ENCODE measurements at regions not wholly inside any gene's neighbourhood (a gene's known extent, or its start where the extent isn't known, plus 50 kb on each side); places are given as distances from the start of the nearest gene placed in this dataset.

- no peak for TF ChIP-seq CTCF (IDR thresholded peaks at IDR 0.05; ENCODE audit: insufficient read depth, low read depth, low read length)
- ChIA-PET POLR2A (no interaction called here), CTCF (no interaction called here)
- Histone ChIP-seq H3K36me3 (ENCODE audit: control insufficient read depth, insufficient read depth, low read length) (no peaks in the 10 kb centered on the region), H3K27me3 (ENCODE audit: control insufficient read depth, insufficient read depth, low read length) (no peaks in the 10 kb centered on the region), H3K4me3 (ENCODE audit: low read depth, low read length) (no peak overlapping the region)
- DNase-seq (ENCODE audit: low read depth): no peak
These were observed 241.9 kb upstream of the TLE4 start for GRCh38 chr9:79329861-79330260.

- ChIA-PET CTCF (interaction anchor here (1.0 kb wide), 1 partner anchor 14 kb away, joined by 3 read pairs; no protein-coding TSS in a partner anchor), POLR2A (no interaction called here)
- no peaks in the 10 kb centered on the region for H3K27me3 ChIP-seq (ENCODE audit: control insufficient read depth, insufficient read depth, low read length)
- no peak overlapping the region for H3K4me3 ChIP-seq (ENCODE audit: low read depth, low read length)
- no peak for DNase-seq (ENCODE audit: low read depth)
- TF ChIP-seq CTCF (IDR thresholded peaks at IDR 0.05; ENCODE audit: insufficient read depth, low read depth, low read length): no peak
- no peaks in the 10 kb centered on the region for H3K36me3 ChIP-seq (ENCODE audit: control insufficient read depth, insufficient read depth, low read length)
These were observed 237.8 kb upstream of the TLE4 start for GRCh38 chr9:79334001-79334400.

- CTCF ChIA-PET: interaction anchor here (0.6 to 1.0 kb wide), 4 partner anchors 14 to 724 kb away, joined by 3 to 4 read pairs (median 3); no protein-coding TSS in a partner anchor
- no peak overlapping the region for H3K4me3 ChIP-seq (ENCODE audit: low read depth, low read length)
- no peak for TF ChIP-seq CTCF (IDR thresholded peaks at IDR 0.05; ENCODE audit: insufficient read depth, low read depth, low read length)
These were observed 237.1 kb upstream of the TLE4 start for GRCh38 chr9:79334711-79335110.

GRCh38 chr9:79335987-79336386 is 235.8 kb upstream of the TLE4 start:
- DNase-seq (ENCODE audit: low read depth): no peak
- ChIA-PET POLR2A (no interaction called here), CTCF (interaction anchor here (1.0 kb wide), 1 partner anchor 8 kb away, joined by 3 read pairs; no protein-coding TSS in a partner anchor)

More at GRCh38 chr9:79334711-79335110, 237.1 kb upstream of the TLE4 start:
- DNase-seq (ENCODE audit: low read depth): no peak
- POLR2A ChIA-PET: no interaction called here
- H3K27me3 ChIP-seq (ENCODE audit: control insufficient read depth, insufficient read depth, low read length): no peaks in the 10 kb centered on the region
- no peaks in the 10 kb centered on the region for H3K36me3 ChIP-seq (ENCODE audit: control insufficient read depth, insufficient read depth, low read length)

GRCh38 chr9:79341561-79341960 is 230.2 kb upstream of the TLE4 start:
- DNase-seq (ENCODE audit: low read depth): no peak
- ChIA-PET CTCF (no interaction called here), POLR2A (no interaction called here)
- Histone ChIP-seq H3K27me3 (ENCODE audit: control insufficient read depth, insufficient read depth, low read length) (no peaks in the 10 kb centered on the region), H3K4me3 (ENCODE audit: low read depth, low read length) (no peak overlapping the region), H3K36me3 (ENCODE audit: control insufficient read depth, insufficient read depth, low read length) (no peaks in the 10 kb centered on the region)
- TF ChIP-seq CTCF (IDR thresholded peaks at IDR 0.05; ENCODE audit: insufficient read depth, low read depth, low read length): no peak

More at GRCh38 chr9:79335987-79336386, 235.8 kb upstream of the TLE4 start:
- Histone ChIP-seq H3K4me3 (ENCODE audit: low read depth, low read length) (no peak overlapping the region), H3K27me3 (ENCODE audit: control insufficient read depth, insufficient read depth, low read length) (no peaks in the 10 kb centered on the region), H3K36me3 (ENCODE audit: control insufficient read depth, insufficient read depth, low read length) (no peaks in the 10 kb centered on the region)
- TF ChIP-seq CTCF (IDR thresholded peaks at IDR 0.05; ENCODE audit: insufficient read depth, low read depth, low read length): no peak

All from BJ (cell line).